NCI-H226 (cell line): ENCODE measurements at regions not wholly inside any gene's neighbourhood (a gene's known extent, or its start where the extent isn't known, plus 50 kb on each side); places are given as distances from the start of the nearest gene placed in this dataset.

ENCODE experiments used
- DNase-seq: peaks from one replicate; pipeline ENCODE4 v3.0.0-alpha.2; 2015

DNA sequence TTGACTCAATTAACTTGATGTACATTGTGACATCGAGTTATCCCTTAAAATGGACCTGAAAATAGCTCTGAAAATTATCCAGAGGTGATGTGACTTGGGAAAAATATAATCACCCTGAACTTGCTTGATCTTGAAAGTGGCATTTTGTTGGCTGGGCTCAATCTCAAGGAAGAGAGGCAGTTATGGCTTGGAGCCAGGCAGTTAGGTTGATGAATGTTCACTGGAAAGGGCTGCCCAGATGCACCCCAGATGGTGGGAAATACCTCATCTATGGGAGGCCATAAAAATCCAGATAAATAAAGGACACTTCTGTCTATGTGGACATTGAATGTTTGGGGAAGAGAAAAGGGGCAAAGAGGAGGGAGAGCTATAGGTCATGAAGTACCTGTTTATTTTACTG, 55.7 kb upstream of the OR5AN1 start:
- no peak for DNase-seq

- no peak for DNase-seq
Observed at GRCh38 chr11:59295435-59295834, 63.3 kb upstream of the OR5AN1 start.

- DNase-seq: no peak
Observed at GRCh38 chr11:59292611-59293010, 66.1 kb upstream of the OR5AN1 start.

DNA sequence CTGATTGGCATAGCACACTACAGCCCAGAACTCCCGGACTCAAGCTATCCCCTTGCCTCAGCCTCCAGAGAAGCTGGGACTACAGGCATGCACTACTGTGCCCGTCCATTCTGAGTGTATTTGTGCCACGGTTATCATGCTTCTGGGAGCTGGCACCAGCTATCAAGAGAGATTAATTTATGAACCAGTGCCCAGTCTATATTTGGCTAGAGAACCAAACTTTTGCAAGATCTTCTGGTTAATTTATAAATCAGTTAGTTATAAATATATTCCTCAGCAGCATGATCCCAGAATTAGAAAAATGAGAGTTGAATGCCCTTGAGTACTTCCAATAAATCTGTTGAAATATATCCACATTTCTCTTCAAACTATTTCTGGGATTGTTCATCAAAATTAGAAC, 67.5 kb upstream of the OR5AN1 start:
- no peak for DNase-seq

- no peak for DNase-seq
Observed at GRCh38 chr11:59289356-59290181, 69.1 kb upstream of the OR5AN1 start.

GRCh38 chr11:59285716-59286260, 72.9 kb upstream of the OR5AN1 start:
- DNase-seq: no peak

DNA sequence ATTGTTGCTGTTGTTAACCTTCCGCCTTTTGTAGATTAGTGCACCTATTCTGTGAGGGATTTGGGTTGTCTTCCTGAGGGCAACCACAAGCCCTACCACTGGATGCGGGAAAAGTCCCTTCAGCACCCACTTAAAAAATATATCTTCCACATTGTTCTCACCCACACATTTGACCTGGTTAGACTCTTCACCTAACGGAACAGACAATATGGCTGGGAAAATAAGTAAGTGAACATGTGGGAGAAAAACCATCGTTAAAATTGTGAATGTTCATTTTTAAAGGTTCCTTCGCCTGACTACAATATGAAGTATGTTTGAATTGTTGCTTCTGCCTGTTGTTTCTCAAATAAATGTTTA, 72.0 kb upstream of the MPEG1 start:
- DNase-seq: no peak

DNA sequence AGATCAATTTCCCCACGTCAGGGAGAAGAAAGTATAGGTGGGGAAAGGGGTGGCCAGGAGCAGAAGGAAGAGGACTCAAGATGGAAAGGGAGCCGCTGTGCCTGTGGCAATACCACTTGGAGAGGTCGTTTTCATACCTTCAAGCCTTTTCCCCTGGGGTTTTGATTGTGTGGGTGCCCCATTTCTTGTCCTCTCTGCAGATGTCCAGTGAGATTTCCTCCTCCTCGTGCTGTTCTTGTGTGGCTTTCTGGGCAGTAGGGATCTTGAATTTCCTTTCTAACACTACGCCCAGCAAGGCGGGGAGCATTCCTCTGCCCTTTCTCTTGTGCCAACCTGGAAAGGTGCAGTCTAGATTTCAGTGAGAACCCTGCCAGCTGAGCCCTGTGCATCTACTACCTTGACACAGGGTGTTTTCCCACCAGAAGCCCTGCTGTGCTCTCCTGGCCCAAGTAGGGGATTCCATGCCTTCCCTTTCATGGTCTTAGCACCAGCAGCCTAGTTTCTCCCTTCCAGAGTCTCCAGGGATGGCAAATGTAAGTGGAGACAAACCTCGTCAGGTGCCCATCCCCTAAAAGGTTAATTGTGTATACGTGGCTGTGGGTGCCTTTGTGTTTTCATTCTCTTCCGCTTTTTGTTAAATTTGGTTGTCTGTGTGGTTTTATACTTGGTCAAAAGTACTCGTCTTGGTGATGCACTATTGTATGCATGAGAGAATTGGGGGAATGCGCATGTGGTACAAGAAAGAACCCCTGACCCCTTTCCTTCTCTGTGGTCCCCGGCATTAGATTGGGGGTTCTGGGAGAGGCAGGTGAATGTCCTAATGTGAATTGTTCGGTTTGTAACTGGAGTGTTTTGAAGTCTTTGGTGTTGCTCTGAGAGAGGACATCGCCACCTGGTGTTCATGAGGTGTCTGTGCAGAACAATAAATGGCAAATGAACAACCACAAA, 71.4 kb upstream of the MPEG1 start:
- DNase-seq: peak; percentile 23

GRCh38 chr11:59283311-59283710, 70.6 kb upstream of the MPEG1 start:
- no peak for DNase-seq

DNA sequence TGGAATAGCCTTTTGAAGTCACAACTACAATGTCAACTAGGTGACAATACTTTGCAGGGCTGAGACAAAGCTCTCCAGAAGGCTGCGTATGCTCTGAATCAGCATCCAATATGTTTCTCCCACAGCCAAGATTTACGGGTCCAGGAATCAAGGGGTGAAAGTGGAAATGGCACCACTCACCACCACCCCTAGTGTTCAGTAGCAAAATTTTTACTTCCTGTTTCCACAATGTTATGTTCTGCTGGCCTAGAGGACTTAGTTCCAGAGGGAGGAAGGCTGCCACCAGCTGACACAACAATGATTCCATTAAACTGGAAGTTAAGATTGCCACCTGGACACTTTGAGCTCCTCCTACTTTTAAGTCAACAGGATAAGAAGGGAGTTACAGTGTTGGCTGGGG, 68.5 kb upstream of the MPEG1 start:
- no peak for DNase-seq

DNA sequence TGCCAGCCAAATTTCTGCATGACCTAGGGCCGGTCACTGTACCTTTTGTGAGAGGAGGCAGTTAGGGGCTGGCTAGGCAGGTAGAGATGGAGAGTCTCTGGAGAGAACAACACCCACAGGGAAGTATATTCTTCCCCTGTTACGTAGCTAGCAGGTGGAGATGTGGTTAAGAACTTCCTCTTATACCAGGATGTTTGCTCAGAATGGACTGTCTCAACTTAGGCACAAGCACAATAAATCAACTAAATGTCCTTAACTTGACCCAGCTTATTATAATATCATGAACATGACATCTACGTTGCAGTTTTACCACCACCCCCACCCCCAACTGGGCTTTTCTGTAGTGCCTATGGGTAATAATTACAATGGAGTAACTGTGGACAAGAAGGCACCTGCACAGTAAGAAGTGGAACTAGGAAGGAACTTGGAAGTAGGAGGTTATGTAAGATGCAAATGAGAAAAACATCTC, 60.7 kb upstream of the MPEG1 start:
- DNase-seq: no peak

DNA sequence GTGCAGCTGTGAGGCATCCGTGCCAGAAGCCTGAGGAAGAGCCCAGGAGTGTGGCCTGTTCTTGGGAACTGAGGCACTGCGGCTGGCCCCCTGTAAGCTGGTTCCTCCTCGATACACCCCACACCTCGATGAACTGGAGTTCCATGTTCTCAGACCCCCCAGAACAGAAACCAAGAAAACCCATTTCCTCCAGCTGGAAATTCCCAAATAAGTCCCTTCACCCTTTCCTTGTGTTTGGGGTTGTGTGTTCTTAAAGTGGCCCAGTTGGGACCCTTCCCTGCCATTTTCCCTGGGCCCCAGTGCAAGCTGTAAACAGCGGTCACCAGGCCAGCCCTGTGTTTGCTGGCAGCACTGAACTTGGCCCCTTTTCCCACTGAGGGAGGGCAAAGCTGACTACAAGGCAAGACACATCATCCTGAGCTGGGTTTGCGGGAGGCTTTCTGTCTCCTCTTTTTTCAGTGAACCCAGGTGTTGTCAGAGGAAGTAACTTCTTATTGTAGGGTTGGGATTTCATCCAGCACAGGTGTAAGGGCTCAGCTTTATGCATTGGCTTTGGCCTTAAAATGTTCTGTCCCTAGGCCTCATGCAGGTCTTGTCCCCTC, 60.1 kb upstream of the MPEG1 start:
- no peak for DNase-seq

DNA sequence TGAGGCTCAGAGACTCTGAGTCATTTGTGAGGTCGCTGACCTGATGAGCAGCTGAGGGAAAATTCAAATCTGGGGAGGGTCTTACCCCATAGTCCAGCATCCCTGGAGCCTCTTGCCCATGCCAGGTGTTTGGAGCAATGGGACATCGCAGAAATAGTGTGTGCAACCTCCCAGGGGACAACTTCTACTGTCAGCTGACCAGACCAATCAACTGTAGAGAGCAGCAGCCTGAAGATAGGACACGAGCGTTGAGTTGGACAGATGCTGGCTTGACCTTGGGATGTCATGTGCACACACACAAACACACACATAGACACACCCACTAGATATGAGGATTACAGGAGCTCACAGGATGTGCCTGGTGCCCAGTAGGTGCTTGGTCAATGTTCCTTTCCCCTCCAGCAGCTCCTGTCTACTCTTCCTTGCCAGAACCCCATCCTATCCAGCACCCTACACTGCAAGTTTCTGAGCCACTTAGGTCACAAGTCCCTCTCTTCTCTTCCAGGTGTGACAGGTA, 59.1 kb upstream of the MPEG1 start:
- DNase-seq: no peak

DNA sequence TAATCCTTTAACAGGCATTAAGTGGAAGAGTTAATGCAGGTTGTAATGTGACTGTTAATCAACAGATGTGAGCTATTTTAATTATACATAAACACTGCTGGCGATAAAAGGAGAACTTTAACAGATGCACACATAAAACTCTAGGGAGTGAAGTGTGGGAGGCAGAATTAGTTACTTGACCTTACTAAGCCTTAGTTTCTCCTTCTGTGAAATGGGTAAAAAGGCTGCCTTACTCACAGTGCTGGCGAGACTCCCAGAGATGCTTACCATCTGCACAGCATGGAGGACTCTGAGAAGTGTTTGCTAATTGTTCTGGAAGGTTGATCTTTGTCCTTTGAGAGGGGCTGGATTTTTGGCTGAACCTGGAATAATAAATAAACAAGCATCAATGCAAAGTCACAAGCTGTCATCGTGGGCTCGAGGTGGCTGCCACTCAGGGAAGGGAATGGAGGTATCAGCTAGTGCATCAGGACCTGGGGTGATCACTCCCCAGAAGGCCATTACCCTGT, 58.6 kb upstream of the MPEG1 start:
- DNase-seq: no peak

DNA sequence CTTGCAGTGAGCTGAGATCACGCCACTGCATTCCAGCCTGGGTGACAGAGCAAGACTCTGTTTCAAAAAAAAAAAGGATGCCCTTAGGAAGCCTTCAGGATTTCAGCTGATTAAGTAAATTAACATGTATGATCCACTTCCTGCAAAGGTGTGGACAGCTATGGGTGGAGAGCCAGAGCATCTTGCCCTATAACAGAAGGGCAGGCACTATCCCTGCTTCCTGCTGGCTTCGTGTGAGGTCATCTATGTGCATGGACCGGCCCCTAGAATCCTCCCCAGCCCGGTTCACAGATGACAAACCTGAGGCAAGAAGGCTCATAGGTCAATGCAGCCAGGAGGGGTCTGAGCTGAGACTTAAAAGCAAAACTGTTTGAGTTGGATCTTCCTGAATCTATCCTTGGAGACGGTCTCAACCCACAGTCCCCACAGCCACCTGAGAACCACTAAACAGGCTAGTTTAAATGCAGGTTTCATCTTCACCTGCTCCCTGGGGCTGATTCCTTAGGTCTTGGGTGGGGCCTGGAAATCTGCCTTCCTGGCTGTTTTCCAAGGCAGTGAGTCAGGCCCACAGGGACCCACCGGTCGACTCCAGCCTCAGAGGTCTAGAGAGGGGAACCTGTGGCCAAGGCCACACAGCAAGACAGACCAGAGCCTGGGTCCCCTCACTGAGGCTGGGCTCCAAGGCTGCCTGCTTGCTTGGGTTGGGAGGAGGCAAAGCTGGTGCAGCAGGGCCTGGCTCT, 55.2 kb upstream of the MPEG1 start:
- no peak for DNase-seq

DNA sequence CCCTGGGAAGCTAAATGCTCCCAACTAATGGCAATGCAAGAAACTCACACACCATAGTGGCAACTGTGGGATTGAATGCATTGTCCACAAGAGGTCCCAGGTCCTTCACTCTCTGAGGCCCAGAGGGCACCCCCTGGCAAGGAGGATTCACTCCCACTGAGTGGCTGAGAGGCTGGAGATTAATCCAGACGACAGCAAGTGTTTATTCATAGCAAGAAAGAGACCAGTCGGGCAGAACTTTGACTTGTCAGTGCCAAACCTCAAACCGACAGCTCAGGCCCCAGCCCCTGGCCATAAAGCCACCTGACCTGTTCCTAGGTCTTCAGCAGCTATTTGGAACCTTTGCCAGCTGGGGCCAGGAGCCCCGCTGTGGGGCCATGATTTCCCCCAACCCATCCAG, 54.5 kb upstream of the MPEG1 start:
- DNase-seq: no peak

DNA sequence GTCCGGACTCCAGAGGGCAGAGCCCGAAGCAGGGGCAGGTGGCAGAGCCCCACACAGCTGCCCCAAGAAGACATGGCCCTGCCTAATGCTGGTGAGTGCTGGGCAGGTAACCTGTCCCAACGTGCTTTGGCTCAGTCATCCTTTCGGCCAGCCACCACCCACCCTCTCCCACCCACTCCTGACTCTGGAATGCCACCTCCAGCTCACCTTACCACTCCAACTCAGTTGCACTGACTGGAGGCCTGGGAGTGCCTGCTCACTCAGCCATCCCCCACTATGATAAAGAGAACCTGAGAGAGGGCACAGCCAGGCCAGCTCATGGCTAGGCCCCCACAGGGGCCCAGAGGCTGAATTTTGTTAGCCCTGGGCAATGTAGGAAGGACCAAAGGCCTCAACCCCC, 53.8 kb upstream of the MPEG1 start:
- no peak for DNase-seq

DNA sequence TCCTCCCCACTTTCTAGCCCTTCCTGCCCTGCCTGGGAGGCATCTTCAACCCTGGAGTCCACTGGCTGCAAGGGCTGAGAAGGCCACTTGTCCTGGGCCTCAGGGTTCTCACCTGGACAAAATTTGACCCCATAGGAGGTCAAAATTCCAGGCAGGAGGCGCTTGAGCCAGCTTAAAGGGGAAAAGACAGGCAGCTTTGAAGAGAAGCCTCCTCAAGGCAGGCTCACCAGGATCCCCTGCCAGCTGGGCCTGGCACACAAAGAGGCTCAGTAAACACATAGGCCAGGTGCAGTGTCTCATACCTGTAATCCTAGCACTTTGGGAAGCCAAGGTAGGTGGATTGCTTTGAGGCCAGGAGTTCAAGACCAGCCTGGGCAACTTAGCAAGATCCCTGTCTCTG, 53.0 kb upstream of the MPEG1 start:
- no peak for DNase-seq

GRCh38 chr11:59264736-59265135, 52.0 kb upstream of the MPEG1 start:
- no peak for DNase-seq

DNA sequence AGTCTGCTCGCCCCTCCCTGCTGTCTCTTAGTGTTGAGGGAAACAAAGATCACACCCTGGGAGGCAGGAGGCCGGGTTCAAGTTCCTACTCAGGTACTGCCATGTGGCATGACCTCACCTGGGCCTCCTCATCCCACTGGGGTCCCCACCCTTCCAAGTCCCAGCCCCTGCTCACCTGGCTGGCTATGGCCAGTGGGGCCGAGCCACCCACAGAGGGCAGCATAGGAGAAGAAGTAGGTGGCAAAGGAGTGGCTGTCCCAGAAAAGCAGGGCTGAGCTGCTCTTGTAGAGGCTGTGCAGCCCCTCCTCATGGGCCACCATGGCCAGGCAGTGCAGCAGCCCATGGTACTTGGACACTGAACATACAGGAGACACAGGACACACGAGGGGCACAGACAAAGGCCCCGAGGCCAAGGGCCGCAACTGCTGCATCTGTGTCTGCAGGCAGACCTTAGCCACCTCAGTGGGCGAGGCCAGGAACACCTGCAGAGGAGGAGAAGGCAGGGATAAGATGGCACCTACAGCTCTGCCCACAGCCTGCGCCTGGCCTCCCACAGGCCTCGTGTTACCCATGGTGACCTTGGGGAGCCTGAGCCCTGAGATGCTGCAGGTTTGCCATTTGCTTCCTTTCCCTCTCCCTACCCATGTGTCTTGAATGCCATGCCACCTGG, 50.6 kb upstream of the MPEG1 start:
- DNase-seq: no peak
